ENCODE measurements at regions not wholly inside any gene's neighbourhood (a gene's known extent, or its start where the extent isn't known, plus 50 kb on each side); places are given as distances from the start of the nearest gene placed in this dataset.

DNA sequence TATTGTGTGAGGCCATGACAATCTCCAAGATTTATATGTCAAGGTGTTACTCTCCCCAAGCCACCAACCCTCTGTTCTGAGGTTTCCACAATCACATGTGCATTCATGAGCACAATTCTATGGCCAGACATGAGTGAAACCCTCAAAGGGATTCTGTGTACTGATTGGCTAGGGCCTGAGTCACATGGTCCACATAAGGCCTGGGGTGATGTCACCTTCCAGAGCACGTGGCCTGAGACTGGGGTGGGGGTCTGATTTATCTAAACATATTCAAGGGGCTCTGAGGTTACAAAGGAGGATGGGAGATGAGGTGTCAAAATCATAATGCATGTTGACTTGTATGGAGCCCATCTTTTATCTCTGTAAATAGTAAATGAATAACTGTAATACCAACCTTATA is 1369.9 kb upstream of the TMEM132C start:
- no peak overlapping the region for H3K4me3 Mint-ChIP-seq (ENCODE audit: low read depth, unreplicated experiment)
- TF ChIP-seq, protein P1, sequence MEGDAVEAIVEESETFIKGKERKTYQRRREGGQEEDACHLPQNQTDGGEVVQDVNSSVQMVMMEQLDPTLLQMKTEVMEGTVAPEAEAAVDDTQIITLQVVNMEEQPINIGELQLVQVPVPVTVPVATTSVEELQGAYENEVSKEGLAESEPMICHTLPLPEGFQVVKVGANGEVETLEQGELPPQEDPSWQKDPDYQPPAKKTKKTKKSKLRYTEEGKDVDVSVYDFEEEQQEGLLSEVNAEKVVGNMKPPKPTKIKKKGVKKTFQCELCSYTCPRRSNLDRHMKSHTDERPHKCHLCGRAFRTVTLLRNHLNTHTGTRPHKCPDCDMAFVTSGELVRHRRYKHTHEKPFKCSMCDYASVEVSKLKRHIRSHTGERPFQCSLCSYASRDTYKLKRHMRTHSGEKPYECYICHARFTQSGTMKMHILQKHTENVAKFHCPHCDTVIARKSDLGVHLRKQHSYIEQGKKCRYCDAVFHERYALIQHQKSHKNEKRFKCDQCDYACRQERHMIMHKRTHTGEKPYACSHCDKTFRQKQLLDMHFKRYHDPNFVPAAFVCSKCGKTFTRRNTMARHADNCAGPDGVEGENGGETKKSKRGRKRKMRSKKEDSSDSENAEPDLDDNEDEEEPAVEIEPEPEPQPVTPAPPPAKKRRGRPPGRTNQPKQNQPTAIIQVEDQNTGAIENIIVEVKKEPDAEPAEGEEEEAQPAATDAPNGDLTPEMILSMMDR (IDR thresholded peaks at IDR 0.05; ENCODE audit: unreplicated experiment), result no peak
- intact Hi-C loops (cut with micrococcal nuclease; ENCODE audit: unreplicated experiment), result no loop called here
- no peaks in the 10 kb centered on the region for H3K36me3 Mint-ChIP-seq (ENCODE audit: insufficient read depth, unreplicated experiment)
- peaks cover 9% of the 10 kb centered on the region for H3K9me3 Mint-ChIP-seq (ENCODE audit: low read depth, unreplicated experiment)
- BruUV-seq (replicated peaks), result no TSS peak
- no peak overlapping the region for H3K27ac Mint-ChIP-seq (ENCODE audit: unreplicated experiment)
- H3K27me3 Mint-ChIP-seq (ENCODE audit: unreplicated experiment), result no peaks in the 10 kb centered on the region
- DNase-seq, result no peak
- H3K4me1 Mint-ChIP-seq (ENCODE audit: low read depth, unreplicated experiment), result no peaks in the 10 kb centered on the region
- CTCF ChIA-PET, result no interaction called here

DNA sequence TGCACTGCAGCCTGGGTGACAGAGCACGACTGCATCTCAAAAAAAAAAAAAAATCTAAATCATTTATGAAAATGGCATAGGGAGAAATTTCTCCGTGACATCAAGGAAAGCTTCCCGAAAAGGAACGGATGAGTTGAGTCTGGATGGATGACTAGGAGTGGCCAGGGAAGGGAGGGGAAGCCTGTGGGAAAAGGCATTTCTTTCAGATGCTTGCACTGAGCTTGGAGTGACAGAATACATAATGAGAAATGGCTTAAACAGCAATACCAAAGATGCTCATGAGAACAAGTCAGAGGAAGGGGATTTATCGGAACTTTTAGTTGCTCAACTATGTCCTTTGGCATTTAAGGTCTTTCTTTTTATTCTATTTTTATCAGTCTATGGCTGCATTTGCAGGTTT is 1369.2 kb upstream of the TMEM132C start:
- H3K4me3 Mint-ChIP-seq (ENCODE audit: low read depth, unreplicated experiment), result no peak overlapping the region
- no peak for DNase-seq
- BruUV-seq (replicated peaks), result no TSS peak
- no peaks in the 10 kb centered on the region for H3K36me3 Mint-ChIP-seq (ENCODE audit: insufficient read depth, unreplicated experiment)
- peaks cover 9% of the 10 kb centered on the region for H3K9me3 Mint-ChIP-seq (ENCODE audit: low read depth, unreplicated experiment)
- no peaks in the 10 kb centered on the region for H3K4me1 Mint-ChIP-seq (ENCODE audit: low read depth, unreplicated experiment)
- TF ChIP-seq, protein P1 (IDR thresholded peaks at IDR 0.05; ENCODE audit: unreplicated experiment), result no peak
- H3K27ac Mint-ChIP-seq (ENCODE audit: unreplicated experiment), result no peak overlapping the region
- no peaks in the 10 kb centered on the region for H3K27me3 Mint-ChIP-seq (ENCODE audit: unreplicated experiment)
- intact Hi-C loops (cut with micrococcal nuclease; ENCODE audit: unreplicated experiment), result no loop called here
- CTCF ChIA-PET, result interaction anchor here (0.7 kb wide), 1 partner anchor 10 kb away, joined by 4 read pairs; no protein-coding TSS in a partner anchor

GRCh38 chr12:126898562-126898961 is 1368.4 kb upstream of the TMEM132C start:
- H3K36me3 Mint-ChIP-seq (ENCODE audit: insufficient read depth, unreplicated experiment), result no peaks in the 10 kb centered on the region
- BruUV-seq (replicated peaks), result no TSS peak
- CTCF ChIA-PET, result no interaction called here
- H3K4me1 Mint-ChIP-seq (ENCODE audit: low read depth, unreplicated experiment), result no peaks in the 10 kb centered on the region
- no peaks in the 10 kb centered on the region for H3K27me3 Mint-ChIP-seq (ENCODE audit: unreplicated experiment)
- no peak overlapping the region for H3K27ac Mint-ChIP-seq (ENCODE audit: unreplicated experiment)
- H3K9me3 Mint-ChIP-seq (ENCODE audit: low read depth, unreplicated experiment), result peaks cover 11% of the 10 kb centered on the region
- TF ChIP-seq, protein P1 (IDR thresholded peaks at IDR 0.05; ENCODE audit: unreplicated experiment), result no peak
- intact Hi-C loops (cut with micrococcal nuclease; ENCODE audit: unreplicated experiment), result no loop called here
- no peak overlapping the region for H3K4me3 Mint-ChIP-seq (ENCODE audit: low read depth, unreplicated experiment)
- DNase-seq, result no peak

- BruUV-seq (replicated peaks), result no TSS peak
These were observed 1366.8 kb upstream of the TMEM132C start for GRCh38 chr12:126899926-126900792.

More at GRCh38 chr12:126899926-126900792, 1366.8 kb upstream of the TMEM132C start:
- H3K4me3 Mint-ChIP-seq (ENCODE audit: low read depth, unreplicated experiment), result no peak overlapping the region
- H3K27ac Mint-ChIP-seq (ENCODE audit: unreplicated experiment), result no peak overlapping the region
- intact Hi-C loops (cut with micrococcal nuclease; ENCODE audit: unreplicated experiment), result no loop called here
- CTCF ChIA-PET, result no interaction called here
- H3K36me3 Mint-ChIP-seq (ENCODE audit: insufficient read depth, unreplicated experiment), result no peaks in the 10 kb centered on the region
- no peaks in the 10 kb centered on the region for H3K27me3 Mint-ChIP-seq (ENCODE audit: unreplicated experiment)
- H3K9me3 Mint-ChIP-seq (ENCODE audit: low read depth, unreplicated experiment), result peaks cover 11% of the 10 kb centered on the region
- TF ChIP-seq, protein P1 (IDR thresholded peaks at IDR 0.05; ENCODE audit: unreplicated experiment), result no peak
- no peaks in the 10 kb centered on the region for H3K4me1 Mint-ChIP-seq (ENCODE audit: low read depth, unreplicated experiment)
- DNase-seq, result no peak
